GM18520 (cell line): ENCODE measurements at regions not wholly inside any gene's neighbourhood (a gene's known extent, or its start where the extent isn't known, plus 50 kb on each side); places are given as distances from the start of the nearest gene placed in this dataset.
A peak's percentile ranks its signal among the peaks of the same experiment; 100 is the strongest.
"Not testable (repeated sequence)": the region's sequence is repeated elsewhere in the genome, so short reads cannot be mapped to it uniquely, and the experiment has no call there.

Experiments
- ATAC-seq: cut with Tn5 transposase; IDR thresholded peaks from one replicate; pipeline ENCODE4 v1.9.1; 2021; ENCODE audit not compliant: unreplicated experiment

GRCh38 chr12:87439990-87440827 is 589.0 kb downstream of the C12orf50 start:
- peak; percentile 56 for ATAC-seq

GRCh38 chr12:87430444-87430843 is 598.8 kb downstream of the C12orf50 start:
- no peak for ATAC-seq

DNA sequence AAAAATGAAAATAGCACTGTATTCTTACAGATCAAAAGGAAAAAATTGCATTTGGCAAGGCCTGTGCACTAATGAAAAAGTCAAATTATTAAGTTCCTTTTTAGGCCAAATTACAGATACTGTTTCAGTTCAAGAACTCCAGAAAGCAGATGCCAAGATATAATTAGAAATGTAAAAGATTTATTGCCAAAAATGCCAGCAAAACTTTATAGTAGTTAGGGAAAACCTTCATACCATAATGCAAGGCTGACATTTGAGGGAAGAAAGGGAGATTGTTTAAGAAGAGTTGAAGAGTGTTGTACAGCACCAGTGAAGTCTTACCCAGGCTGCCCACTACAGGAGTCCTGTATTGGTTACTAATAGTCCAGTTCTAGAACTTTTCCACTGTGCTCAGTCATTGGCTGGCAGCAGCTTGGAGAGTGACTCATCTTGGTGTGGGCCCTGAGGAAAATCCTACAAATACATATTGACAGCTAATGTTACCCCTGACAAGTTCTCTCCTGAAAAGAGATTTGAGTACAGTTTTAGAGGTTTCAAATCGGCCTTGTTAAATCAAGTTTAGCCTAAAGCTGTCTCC is 600.4 kb downstream of the C12orf50 start:
- no peak for ATAC-seq

GRCh38 chr12:87427770-87428169 is 601.4 kb downstream of the C12orf50 start:
- no peak for ATAC-seq

- ATAC-seq: no peak
Measured at GRCh38 chr12:87425942-87426554, 603.2 kb downstream of the C12orf50 start.

GRCh38 chr12:87421233-87421632 is 608.0 kb downstream of the C12orf50 start:
- not testable (repeated sequence) for ATAC-seq

DNA sequence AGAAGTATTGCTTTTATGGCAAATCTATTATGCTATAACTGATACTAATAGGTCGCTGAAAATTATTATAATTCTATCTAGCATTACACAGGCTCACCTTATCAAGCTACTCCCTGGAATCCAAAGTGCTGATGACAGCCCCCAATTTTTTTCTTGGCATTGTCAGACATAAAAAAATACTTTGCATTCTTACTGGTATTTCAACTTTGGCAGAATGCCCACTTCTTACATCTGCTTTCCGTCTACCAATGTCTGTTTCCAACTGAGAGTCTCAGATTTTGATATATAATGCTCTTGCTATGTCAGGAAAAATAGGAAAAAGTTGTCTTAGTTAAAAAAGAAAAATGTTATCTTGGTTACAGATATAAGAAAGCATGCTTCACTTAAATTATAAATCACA is 615.4 kb downstream of the C12orf50 start:
- no peak for ATAC-seq

DNA sequence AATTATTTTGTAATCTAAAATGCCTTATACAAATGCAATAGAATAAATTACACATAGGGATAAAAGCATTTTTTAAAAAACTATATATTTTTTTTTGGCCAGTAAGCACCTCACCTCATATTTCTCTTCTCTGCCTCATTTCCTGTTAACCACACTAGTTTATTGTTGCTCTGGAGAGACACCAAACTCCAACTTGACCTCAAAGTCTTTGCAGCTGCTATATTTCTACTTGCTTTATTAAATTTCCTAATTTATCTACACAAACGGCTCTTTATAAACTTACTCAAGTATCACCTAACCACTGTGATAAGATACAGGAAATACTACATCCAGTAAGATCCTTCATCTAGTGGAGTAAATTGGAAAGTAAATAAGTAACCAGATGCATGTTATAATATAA is 622.3 kb downstream of the C12orf50 start:
- no peak for ATAC-seq

DNA sequence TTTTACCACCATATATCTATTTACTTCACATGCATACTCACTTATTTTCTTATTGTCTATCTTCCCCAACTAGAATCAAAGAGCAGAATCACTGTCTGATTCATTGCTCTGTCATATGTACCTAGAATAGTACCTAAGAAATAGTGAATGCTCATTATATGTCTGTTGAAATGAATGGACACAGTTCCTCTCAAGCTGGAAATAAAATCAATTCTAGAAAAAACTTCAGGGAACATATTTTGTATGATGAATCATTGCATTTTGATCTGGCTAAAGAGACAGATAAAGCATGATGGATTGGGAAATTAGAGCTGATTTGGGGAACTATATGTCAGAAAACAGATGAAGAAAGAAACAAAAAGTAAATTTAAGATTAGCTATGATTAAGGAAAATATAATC is 623.3 kb downstream of the C12orf50 start:
- ATAC-seq: no peak

- ATAC-seq: not testable (repeated sequence)
Measured at GRCh38 chr12:87394168-87394567, 635.0 kb downstream of the C12orf50 start.

- ATAC-seq: no peak
Measured at GRCh38 chr12:87388376-87388775, 640.8 kb downstream of the C12orf50 start.

DNA sequence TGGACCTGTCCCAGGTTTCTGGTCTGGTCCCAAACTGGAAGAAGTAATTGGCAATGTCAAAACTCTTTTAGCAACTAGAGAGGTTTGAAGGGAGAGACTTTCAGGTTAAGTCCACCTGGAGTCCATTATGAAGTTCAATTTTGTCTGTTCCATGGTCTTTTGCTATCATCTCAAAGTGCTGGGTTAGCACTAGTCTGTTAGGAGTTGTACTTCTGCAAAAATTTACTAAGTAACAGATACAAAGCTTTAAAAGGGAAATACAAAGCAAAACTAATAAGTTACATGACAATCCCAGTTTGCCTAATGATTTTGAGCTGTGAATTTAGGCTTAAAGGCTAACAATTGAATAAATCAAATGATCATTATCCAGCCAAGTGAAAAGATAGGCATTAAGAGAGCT is 643.9 kb downstream of the C12orf50 start:
- ATAC-seq: no peak

DNA sequence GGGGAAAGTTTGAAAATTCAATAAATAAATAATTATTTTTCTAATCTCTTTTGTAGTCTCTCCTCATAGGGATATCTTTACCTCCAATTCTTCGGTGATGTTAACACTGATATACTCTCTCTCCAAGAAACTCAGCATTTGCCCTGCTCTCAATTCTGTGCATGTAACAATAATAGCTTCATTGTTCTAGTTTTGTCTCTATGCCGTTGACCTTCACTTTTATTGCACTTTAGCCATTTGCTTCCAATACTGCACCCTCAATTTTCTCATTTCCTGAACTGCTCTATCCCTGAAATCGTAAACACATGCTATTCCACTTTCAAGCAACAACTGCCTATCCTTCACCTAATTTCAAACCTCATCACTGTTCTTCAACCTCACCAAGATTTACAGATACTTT is 645.0 kb downstream of the C12orf50 start:
- ATAC-seq: no peak

DNA sequence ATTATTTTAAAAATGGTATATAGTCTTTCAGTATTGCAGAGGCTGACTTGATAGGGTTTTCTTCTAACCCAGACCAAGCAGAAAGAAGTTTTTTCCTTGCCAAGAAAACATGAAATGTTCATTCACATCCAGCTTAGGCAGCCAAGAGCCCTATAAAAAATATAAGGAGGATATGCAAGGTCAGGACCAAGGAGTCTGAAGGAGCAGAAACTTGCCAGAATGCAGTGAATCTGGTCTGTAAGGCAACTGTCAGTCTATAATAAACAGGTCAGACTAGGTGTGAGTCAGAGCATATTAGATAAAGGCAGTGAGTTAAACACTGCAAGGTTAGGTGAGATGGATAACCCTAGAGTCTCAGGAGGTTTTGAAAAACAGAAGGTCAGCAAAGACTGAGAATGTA is 645.5 kb downstream of the C12orf50 start:
- no peak for ATAC-seq

- no peak for ATAC-seq
Measured at GRCh38 chr12:87382959-87383566, 646.1 kb downstream of the C12orf50 start.

DNA sequence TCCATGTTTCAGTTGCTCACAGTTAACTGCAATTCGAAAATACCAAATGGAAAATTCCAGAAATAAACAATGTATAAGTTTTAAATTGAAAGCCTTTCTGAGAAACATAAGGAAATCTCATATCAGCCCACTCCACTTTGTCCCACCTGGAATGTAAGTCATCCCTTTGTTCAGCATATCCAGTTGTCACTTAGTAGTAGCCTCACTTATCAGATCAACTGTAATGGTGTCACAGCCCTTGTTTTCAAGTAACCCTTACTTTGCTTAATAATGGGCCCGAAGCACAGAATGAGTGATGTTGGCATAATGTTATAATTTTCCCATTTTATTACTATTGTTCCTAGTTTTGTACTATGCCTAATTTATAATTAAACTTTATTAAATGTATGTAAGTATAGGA is 646.8 kb downstream of the C12orf50 start:
- ATAC-seq: no peak

DNA sequence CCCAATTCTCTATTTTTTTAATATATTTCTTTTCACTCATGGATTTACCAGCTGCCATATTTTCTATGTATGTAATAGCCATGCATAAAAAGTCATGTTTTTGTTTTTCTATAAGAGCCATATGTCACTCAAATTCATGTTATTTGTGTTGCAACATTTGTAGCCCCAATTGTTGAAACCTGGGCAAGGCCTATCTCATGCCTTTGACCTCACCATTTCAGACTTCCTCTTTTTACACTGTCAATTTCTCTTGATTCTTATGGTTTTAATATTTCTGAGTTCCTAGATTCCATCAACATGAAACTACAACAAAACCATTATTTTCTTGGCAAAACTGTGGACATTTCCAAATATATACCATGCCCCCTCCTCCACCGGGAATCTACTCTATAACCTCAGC is 647.5 kb downstream of the C12orf50 start:
- no peak for ATAC-seq

GRCh38 chr12:87378526-87378925 is 650.7 kb downstream of the C12orf50 start:
- no peak for ATAC-seq

GRCh38 chr12:87376722-87377121 is 652.5 kb downstream of the C12orf50 start:
- ATAC-seq: no peak

GRCh38 chr12:87369161-87369560 is 660.0 kb downstream of the C12orf50 start:
- no peak for ATAC-seq

GRCh38 chr12:87368259-87368658 is 660.9 kb downstream of the C12orf50 start:
- no peak for ATAC-seq

GRCh38 chr12:87365423-87365822 is 663.8 kb downstream of the C12orf50 start:
- no peak for ATAC-seq
